IMR-90 (cell line): ENCODE measurements at regions not wholly inside any gene's neighbourhood (a gene's known extent, or its start where the extent isn't known, plus 50 kb on each side); places are given as distances from the start of the nearest gene placed in this dataset.

ENCODE experiments used
- ATAC-seq: fragments of 200-7000 bp; cut with Tn5 transposase; 2 replicates; pipeline ENCODE4 v1.9.1; 2020; ENCODE audit warnings: low read depth, mild to moderate bottlenecking, moderate library complexity
- BruUV-seq: library from RNA; stranded (reverse); fragments of 400-500 nt; replicated peaks from 2 replicates; lab custom pipeline; 2021; lab: Mats Ljungman, UMichigan
- CTCF ChIA-PET: fragments of 300-600 bp; formaldehyde crosslinking; extraction: SDS; loops from one replicate; lab custom pipeline; 2021; ENCODE audit warnings: antibody characterized with exemption; lab: Yijun Ruan, JAX
- POLR2A ChIA-PET: fragments of 300-600 bp; sonication (Branson Sonifier 250); formaldehyde crosslinking; loops from one replicate; lab custom pipeline; 2022; ENCODE audit warnings: antibody characterized with exemption; ENCODE audit not compliant: unreplicated experiment; lab: Charles Lee
- DNase-seq: peaks from one replicate; pipeline ENCODE4 v3.0.0; 2013
- H2AFZ ChIP-seq: replicated peaks from 2 replicates; pipeline ENCODE3; 2013; ENCODE audit warnings: low read length, mild to moderate bottlenecking; ENCODE audit not compliant: poor library complexity
- H2AK5ac ChIP-seq: 2 replicates; pipeline ENCODE4 v1.6.1; 2013; ENCODE audit warnings: low read depth, low read length, inconsistent platforms
- H2AK9ac ChIP-seq: replicated peaks from 2 replicates; pipeline ENCODE3; 2013; ENCODE audit warnings: mild to moderate bottlenecking, low read depth, low read length, moderate library complexity; ENCODE audit not compliant: poor library complexity
- H2BK120ac ChIP-seq: 2 replicates; pipeline ENCODE4 v1.6.1; 2013; ENCODE audit warnings: low read depth, low read length, inconsistent platforms
- H2BK15ac ChIP-seq: 3 replicates; pipeline ENCODE4 v1.6.1; 2013; ENCODE audit warnings: low read depth, low read length, inconsistent platforms
- H2BK20ac ChIP-seq: 2 replicates; pipeline ENCODE4 v1.6.1; 2013; ENCODE audit warnings: low read depth, mild to moderate bottlenecking, inconsistent platforms, low read length, moderate library complexity
- H2BK5ac ChIP-seq: 2 replicates; pipeline ENCODE4 v1.6.1; 2013; ENCODE audit warnings: mild to moderate bottlenecking, low read depth, low read length, inconsistent platforms; ENCODE audit not compliant: poor library complexity, severe bottlenecking
- H3K14ac ChIP-seq: replicated peaks from 2 replicates; pipeline ENCODE4 v1.6.1; 2013; ENCODE audit warnings: low read depth, low read length, inconsistent platforms
- H3K18ac ChIP-seq: 2 replicates; pipeline ENCODE4 v1.6.1; 2013; ENCODE audit warnings: low read depth, low read length, control low read depth
- H3K23ac ChIP-seq: 2 replicates; pipeline ENCODE4 v1.6.1; 2013; ENCODE audit warnings: low read depth, low read length, inconsistent platforms
- H3K27ac ChIP-seq: 2 replicates; pipeline ENCODE4 v1.5.1; 2013; ENCODE audit warnings: mild to moderate bottlenecking, control low read depth, low read length; ENCODE audit not compliant: insufficient read depth
- H3K27me3 ChIP-seq: 2 replicates; pipeline ENCODE4 v1.6.1; 2013; ENCODE audit warnings: low read length; ENCODE audit not compliant: control insufficient read depth, insufficient read depth
- H3K36me3 ChIP-seq: 2 replicates; pipeline ENCODE4 v1.6.1; 2013; ENCODE audit warnings: low read length, mixed read lengths; ENCODE audit not compliant: control insufficient read depth, insufficient read depth
- H3K4ac ChIP-seq: 2 replicates; pipeline ENCODE4 v1.6.1; 2013; ENCODE audit warnings: low read depth, low read length, inconsistent platforms
- H3K4me1 ChIP-seq: 2 replicates; pipeline ENCODE4 v1.6.1; 2013; ENCODE audit warnings: low read length, mixed read lengths; ENCODE audit not compliant: control insufficient read depth, insufficient read depth
- H3K4me2 ChIP-seq: 2 replicates; pipeline ENCODE4 v1.6.1; 2013; ENCODE audit warnings: low read depth, mild to moderate bottlenecking, control low read depth, low read length, moderate library complexity
- H3K4me3 ChIP-seq: 2 replicates; pipeline ENCODE4 v1.5.1; 2013; ENCODE audit warnings: low read depth, mild to moderate bottlenecking, control low read depth, low read length, moderate library complexity; ENCODE audit not compliant: insufficient read depth
- H3K56ac ChIP-seq: 2 replicates; pipeline ENCODE4 v1.6.1; 2013; ENCODE audit warnings: low read length, inconsistent platforms; ENCODE audit not compliant: insufficient read depth; ENCODE audit errors: extremely low read depth
- H3K79me1 ChIP-seq, 2 experiments: 2 replicates each; pipeline ENCODE4 v1.6.1; 2013; ENCODE audit warnings: low read length in 2 of 2, inconsistent platforms in 1 of 2, low read depth in 1 of 2
- H3K9ac ChIP-seq: 2 replicates; pipeline ENCODE4 v1.6.1; 2013; ENCODE audit warnings: low read depth, low read length, control low read depth
- H3K9me1 ChIP-seq: 2 replicates; pipeline ENCODE4 v1.6.1; 2013; ENCODE audit warnings: low read length, inconsistent platforms; ENCODE audit not compliant: insufficient read depth
- H3K9me3 ChIP-seq: 2 replicates; pipeline ENCODE4 v1.6.1; 2013; ENCODE audit warnings: low read length; ENCODE audit not compliant: control insufficient read depth, insufficient read depth
- H4K20me1 ChIP-seq: 2 replicates; pipeline ENCODE4 v1.6.1; 2013; ENCODE audit warnings: low read length, inconsistent platforms; ENCODE audit not compliant: insufficient read depth
- H4K5ac ChIP-seq: 2 replicates; pipeline ENCODE4 v1.6.1; 2013; ENCODE audit warnings: mild to moderate bottlenecking, low read depth, low read length, control low read depth
- H4K8ac ChIP-seq, 2 experiments: 2 replicates each; pipeline ENCODE4 v1.6.1; 2013; ENCODE audit warnings: low read depth in 2 of 2, low read length in 2 of 2, control low read depth in 1 of 2, inconsistent platforms in 1 of 2
- H4K91ac ChIP-seq: 2 replicates; pipeline ENCODE4 v1.6.1; 2013; ENCODE audit warnings: low read depth, low read length, inconsistent platforms; ENCODE audit not compliant: insufficient read depth
- CEBPB ChIP-seq: IDR thresholded peaks from 2 replicates; pipeline ENCODE4 v1.6.1; 2012; ENCODE audit warnings: low read depth, low read length, improper control_type of control experiment
- CHD1 ChIP-seq: IDR thresholded peaks from 2 replicates; pipeline ENCODE4 v1.6.1; 2012; ENCODE audit warnings: low read depth, low read length, improper control_type of control experiment
- CTCF ChIP-seq: conservative IDR thresholded peaks from 2 replicates; pipeline ENCODE4 v1.5.1; 2012; ENCODE audit warnings: mild to moderate bottlenecking, low read depth, low read length, improper control_type of control experiment
- MAFK ChIP-seq: IDR thresholded peaks from 2 replicates; pipeline ENCODE4 v1.6.1; 2012; ENCODE audit warnings: low read depth, low read length, improper control_type of control experiment
- MAZ ChIP-seq: IDR thresholded peaks from 2 replicates; pipeline ENCODE4 v1.6.1; 2012; ENCODE audit warnings: low read depth, mild to moderate bottlenecking, low read length, improper control_type of control experiment, moderate library complexity, borderline replicate concordance
- POLR2A ChIP-seq: IDR thresholded peaks from 2 replicates; pipeline ENCODE4 v1.6.1; 2012; ENCODE audit warnings: mild to moderate bottlenecking, low read depth, low read length
- RAD21 ChIP-seq: IDR thresholded peaks from 2 replicates; pipeline ENCODE4 v1.6.1; 2012; ENCODE audit warnings: low read length, improper control_type of control experiment
- RCOR1 ChIP-seq: IDR thresholded peaks from 2 replicates; pipeline ENCODE4 v1.6.1; 2012; ENCODE audit warnings: mild to moderate bottlenecking, low read length, improper control_type of control experiment; ENCODE audit not compliant: insufficient replicate concordance
- SMC3 ChIP-seq: fragments of 150-350 bp; IDR thresholded peaks from 2 replicates; pipeline ENCODE4 v1.6.1; 2016; ENCODE audit warnings: low read depth, mild to moderate bottlenecking, antibody characterized with exemption, low read length, moderate library complexity
- USF2 ChIP-seq: fragments of 150-350 bp; IDR thresholded peaks from 2 replicates; pipeline ENCODE4 v1.6.1; 2017; ENCODE audit warnings: mild to moderate bottlenecking, antibody characterized with exemption, low read length, low read depth
- WGBS, 2 experiments: methylation state at CpG; one replicate each; pipeline versions ENCODE4 v1.1.5 to v1.1.7; 2013; ENCODE audit warnings: missing lambda C conversion rate in 2 of 2; ENCODE audit not compliant: insufficient read length in 1 of 2; ENCODE audit errors: extremely low coverage in 2 of 2; 5-methylcytosine and 5-hydroxymethylcytosine counted together
- dilution Hi-C: fragments of 300-500 bp; cut with HindIII; formaldehyde crosslinking; loops from one replicate; pipeline ENCODE4 v1.14.3; 2018; ENCODE audit warnings: low sequenced_read_pairs; ENCODE audit not compliant: unreplicated experiment
- in situ Hi-C: fragments of 300-500 bp; cut with MboI; formaldehyde crosslinking; loops from 3 replicates; pipeline ENCODE4 v1.14.3; 2019; ENCODE audit warnings: low sequenced_read_pairs, inconsistent platforms, mixed read lengths
- intact Hi-C: fragments of 100-400 bp; cut with micrococcal nuclease; formaldehyde crosslinking; loops from 2 replicates; pipeline ENCODE4 v1.10.0; 2022

DNA sequence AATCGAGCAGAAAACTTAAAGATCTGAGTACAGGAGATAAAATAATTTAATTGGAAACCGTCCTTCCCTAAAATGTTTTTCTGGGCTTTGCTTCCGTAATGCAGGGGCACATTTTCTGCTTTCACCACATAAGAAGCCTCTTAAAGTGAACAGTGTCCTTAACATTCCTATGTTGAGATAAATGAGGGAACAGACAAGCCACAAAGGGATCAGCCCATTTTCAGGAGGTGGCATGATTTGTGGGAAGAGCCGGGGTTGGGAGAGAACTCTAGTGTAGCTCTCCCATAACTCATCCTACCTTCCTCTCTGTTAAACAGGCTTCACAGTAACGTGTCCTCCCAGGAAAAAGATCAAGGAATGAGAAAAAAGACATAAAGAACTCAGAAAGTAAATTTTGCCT is 56.9 kb upstream of the ACVR1C start:
- intact Hi-C loops: no loop called here
- H4K91ac ChIP-seq: no peak overlapping the region
- H3K56ac ChIP-seq: no peak overlapping the region
- H2AK5ac ChIP-seq: no peak overlapping the region
- H3K18ac ChIP-seq: no peak overlapping the region
- ATAC-seq (no peak), DNase-seq (no peak)
- no peak overlapping the region for H3K4me2 ChIP-seq
- no peak overlapping the region for H3K4me3 ChIP-seq
- no peak overlapping the region for H3K9ac ChIP-seq
- H2BK15ac ChIP-seq: no peak overlapping the region
- no peak overlapping the region for H3K14ac ChIP-seq
- no CpG with 5 or more reads among the region's 5 CpGs for WGBS, 2 experiments
- H2BK120ac ChIP-seq: no peak overlapping the region
- no peaks in the 10 kb centered on the region for H3K27me3 ChIP-seq
- in situ Hi-C loops: no loop called here
- H3K27ac ChIP-seq: no peak overlapping the region
- no peak overlapping the region for H2AK9ac ChIP-seq
- ChIA-PET POLR2A (no interaction called here), CTCF (interaction anchor here (0.6 kb wide), 1 partner anchor 318 kb away, joined by 3 read pairs; no protein-coding TSS in a partner anchor)
- no peak overlapping the region for H2BK5ac ChIP-seq
- dilution Hi-C loops: no loop called here
- 0 out of 2 replicates have a peak, but pooled peaks cover 2% of the 10 kb centered on the region for H3K9me3 ChIP-seq
- H3K23ac ChIP-seq: no peak overlapping the region
- no peaks in the 10 kb centered on the region for H4K20me1 ChIP-seq
- no TSS peak for BruUV-seq
- H3K79me1 ChIP-seq: no peaks in the 10 kb centered on the region
- no peak overlapping the region for H4K8ac ChIP-seq
- H3K4ac ChIP-seq: no peak overlapping the region
- no peak overlapping the region for H4K5ac ChIP-seq
- H2BK20ac ChIP-seq: no peak overlapping the region
- H3K9me1 ChIP-seq: no peaks in the 10 kb centered on the region
- H3K36me3 ChIP-seq: no peaks in the 10 kb centered on the region
- TF ChIP-seq RCOR1 (no peak), CTCF (no peak), CEBPB (no peak), POLR2A (no peak), USF2 (no peak), CHD1 (no peak), SMC3 (no peak), MAFK (no peak), RAD21 (no peak), MAZ (no peak)
- H2AFZ ChIP-seq: no peak overlapping the region
- H3K4me1 ChIP-seq: no peaks in the 10 kb centered on the region
